NCI-H2171 treated with DMSO at 0.1 percent for 48 hours (cell line): ENCODE measurements at regions not wholly inside any gene's neighbourhood (a gene's known extent, or its start where the extent isn't known, plus 50 kb on each side); places are given as distances from the start of the nearest gene placed in this dataset.

Source experiments
- DNase-seq: peaks from one replicate; lab custom pipeline; 2025; lab: John Stamatoyannopoulos, UW

- no peak for DNase-seq
These were observed 2128.3 kb upstream of the C9orf72 start for GRCh38 chr9:29701559-29701958.

GRCh38 chr9:29701971-29702370 is 2128.7 kb upstream of the C9orf72 start:
- no peak for DNase-seq

DNA sequence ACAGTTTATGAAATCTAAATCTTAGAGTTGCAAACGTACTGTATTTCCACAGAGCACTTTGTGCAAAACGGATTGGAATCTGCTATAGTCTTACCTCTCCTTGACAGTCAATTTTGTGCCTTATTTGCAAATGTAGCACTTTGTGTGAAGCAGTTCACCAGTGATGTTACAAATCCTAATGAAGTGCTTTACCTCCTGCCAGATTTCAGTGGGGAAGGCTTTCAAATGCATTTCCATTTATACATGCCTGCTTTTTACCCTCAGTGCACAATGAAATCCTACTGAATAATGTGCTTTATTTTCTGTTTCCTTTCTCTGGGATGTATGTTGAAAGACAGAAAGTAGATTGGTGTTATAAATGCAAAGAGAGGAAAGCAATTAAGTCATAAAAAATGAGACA is 2141.6 kb upstream of the C9orf72 start:
- no peak for DNase-seq

- DNase-seq: no peak
These were observed 2144.3 kb upstream of the C9orf72 start for GRCh38 chr9:29717631-29718030.

DNA sequence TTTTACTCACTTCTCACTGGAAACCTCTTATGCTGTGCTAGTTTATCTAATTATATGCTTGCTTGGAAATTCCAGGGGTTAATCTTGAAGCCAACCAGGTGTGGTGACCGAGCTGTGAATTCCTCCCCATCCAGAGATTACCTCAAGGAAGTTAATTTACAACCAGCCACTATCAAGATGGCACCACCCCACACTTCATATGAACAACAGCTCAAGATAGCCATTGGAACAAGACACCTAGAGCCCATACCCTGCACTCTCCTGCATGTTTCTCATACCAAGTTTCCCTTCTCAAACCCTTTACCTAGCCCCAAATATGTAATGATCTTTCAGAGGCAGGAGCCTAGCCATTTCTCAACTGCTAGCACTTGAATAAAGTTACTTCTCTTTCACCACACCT is 2156.9 kb upstream of the C9orf72 start:
- DNase-seq: no peak

- DNase-seq: no peak
These were observed 2167.2 kb upstream of the C9orf72 start for GRCh38 chr9:29740518-29740917.

- no peak for DNase-seq
These were observed 2167.9 kb upstream of the C9orf72 start for GRCh38 chr9:29741169-29741568.

GRCh38 chr9:29750062-29750461 is 2176.8 kb upstream of the C9orf72 start:
- DNase-seq: no peak

DNA sequence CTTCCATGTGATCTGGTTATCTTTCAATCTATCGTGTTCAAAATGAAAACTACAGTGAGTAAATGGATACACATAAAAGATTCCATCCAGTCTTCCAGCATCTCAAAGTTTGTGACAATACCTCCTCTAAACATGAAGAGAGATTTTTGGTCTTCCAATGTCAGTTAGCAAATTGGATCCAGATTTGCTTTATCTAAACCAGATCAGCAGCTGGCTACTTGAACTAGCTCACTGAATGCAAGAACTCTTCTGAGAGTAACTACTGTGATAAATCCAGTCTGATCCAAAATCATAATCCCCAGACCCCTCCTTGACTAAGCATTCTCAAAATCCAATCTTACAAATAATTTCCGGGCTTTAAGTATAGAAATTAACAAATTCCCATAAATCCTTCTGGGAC is 2177.9 kb upstream of the C9orf72 start:
- DNase-seq: no peak

GRCh38 chr9:29753638-29754037 is 2180.4 kb upstream of the C9orf72 start:
- DNase-seq: no peak

- peak; percentile 0 for DNase-seq
These were observed 2195.7 kb upstream of the C9orf72 start for GRCh38 chr9:29769019-29769418.

DNA sequence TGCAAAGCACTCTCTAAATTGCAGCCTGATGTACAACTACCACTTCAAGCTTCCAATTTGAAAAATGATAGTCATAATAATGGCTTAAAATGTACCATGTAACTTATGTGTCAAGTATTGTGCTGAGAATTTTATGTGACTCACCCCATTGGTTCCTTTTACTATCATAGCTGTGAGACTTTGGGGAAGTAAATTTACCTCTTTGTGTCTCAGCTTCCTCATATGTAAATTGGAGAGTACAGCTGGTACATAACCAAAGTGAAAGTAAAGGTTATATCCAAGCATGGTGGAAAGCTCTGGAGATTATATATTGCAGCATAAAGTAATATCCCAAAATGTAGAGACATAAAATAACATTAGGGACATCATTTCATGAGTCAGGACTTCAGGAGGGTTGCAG is 2200.4 kb upstream of the C9orf72 start:
- no peak for DNase-seq

- DNase-seq: no peak
These were observed 2202.2 kb upstream of the C9orf72 start for GRCh38 chr9:29775491-29775890.

DNA sequence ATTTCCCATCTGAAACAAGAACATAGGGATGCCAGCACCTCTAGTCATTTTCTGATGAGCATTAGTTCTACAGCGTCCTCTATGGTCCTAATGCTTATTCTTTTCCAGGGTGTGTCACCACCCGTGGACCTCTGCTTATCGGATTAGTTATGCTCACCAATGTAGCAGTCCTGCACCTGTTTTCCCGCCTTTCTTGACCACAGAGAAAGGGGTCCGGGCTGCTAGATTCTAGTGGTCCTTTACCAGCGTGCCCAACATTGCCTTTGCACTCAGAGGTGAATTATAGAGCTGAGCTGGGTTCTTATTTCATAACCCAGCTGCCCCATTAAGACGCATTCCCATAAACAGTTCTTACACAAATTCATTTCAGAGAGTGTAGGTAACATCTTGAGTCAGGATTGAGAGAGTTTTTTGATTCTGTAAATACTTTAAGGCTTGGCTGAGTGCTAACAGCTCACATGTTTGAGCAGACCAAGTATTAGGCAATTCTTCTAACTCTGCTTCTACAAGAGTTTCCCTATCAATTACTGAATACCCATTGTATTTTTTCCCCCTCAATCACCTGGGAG is 2205.1 kb upstream of the C9orf72 start:
- DNase-seq: no peak

DNA sequence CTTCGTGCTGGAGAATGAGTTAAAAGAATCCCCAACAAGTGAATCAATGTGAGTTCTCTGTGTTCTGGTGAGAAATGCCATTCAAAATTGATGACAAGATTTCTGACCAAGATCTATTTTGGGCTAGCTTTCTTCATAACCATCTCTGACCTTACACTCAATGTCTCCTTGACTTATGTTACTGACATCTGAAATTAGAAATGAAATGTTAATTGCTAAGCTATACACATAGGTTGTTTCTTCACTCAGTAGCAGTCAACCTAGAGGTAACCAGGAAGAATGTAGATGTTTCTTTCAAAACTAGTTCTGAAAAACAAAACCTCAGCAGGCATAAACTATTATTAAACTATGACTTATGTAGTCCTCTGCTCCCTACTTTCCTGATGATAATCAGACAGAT is 2220.7 kb upstream of the C9orf72 start:
- DNase-seq: no peak

DNA sequence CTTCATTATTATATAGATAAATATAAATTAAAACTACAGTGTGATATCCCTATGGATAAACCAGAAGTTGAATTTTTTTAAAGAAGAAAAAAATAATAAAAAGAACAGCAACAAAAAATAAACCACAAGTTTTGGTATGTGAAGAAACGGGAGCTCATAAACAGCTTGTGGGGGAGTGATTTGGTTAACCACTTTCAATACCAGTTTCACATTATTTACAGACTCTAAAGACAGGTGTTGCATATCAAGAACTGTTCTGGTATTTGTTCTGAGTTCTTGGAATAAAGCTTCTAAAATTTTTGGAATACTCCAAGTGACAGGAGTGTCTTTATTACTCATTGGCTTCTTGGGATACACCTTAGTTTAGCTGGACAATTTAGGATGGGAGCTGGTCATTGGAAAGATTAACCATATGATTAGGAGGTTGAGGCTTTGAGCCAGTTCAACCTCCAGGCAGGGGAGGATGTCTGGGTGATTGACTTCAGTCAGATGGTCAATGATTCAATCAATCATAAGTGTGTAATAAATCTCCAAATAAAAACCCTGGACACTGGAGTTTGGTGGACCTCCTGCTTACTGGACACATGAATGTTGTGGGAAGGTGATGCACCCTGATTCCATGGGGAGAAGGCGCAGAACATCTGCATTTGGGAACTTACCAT is 2223.1 kb upstream of the C9orf72 start:
- DNase-seq: no peak

GRCh38 chr9:29798599-29798998 is 2225.3 kb upstream of the C9orf72 start:
- DNase-seq: no peak

- DNase-seq: no peak
These were observed 2225.9 kb upstream of the C9orf72 start for GRCh38 chr9:29799227-29799626.

- DNase-seq: peak; percentile 7
These were observed 2227.5 kb upstream of the C9orf72 start for GRCh38 chr9:29800821-29801220.

GRCh38 chr9:29802454-29802853 is 2229.2 kb upstream of the C9orf72 start:
- DNase-seq: no peak

GRCh38 chr9:29806937-29807618 is 2233.8 kb upstream of the C9orf72 start:
- no peak for DNase-seq

GRCh38 chr9:29816954-29817703 is 2243.8 kb upstream of the C9orf72 start:
- DNase-seq: no peak

DNA sequence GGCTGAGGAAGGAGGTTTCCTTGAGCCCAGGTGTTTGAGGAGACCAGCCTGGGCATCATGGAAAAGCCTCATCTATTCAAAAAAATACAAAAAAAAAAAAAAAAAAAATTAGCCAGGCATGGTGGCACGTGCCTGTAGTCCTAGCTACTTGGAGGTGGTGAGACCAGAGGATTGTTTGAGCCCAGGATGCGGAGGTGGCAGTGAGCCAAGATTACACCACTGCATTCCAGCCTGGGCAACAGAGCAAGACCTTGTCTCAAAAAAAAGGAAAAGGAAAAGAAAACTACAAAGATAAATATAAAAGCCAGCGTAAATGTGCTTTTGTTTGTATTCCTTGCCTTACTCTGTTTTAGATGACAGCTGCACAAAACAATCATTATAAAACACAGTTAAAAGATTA is 2249.2 kb upstream of the C9orf72 start:
- DNase-seq: no peak
